Fibroblast of skin of left biceps (primary cell): ENCODE measurements at regions not wholly inside any gene's neighbourhood (a gene's known extent, or its start where the extent isn't known, plus 50 kb on each side); places are given as distances from the start of the nearest gene placed in this dataset.
A peak's percentile ranks its signal among the peaks of the same experiment; 100 is the strongest.

Experiments
- DNase-seq, 2 experiments: peaks; one replicate each; pipeline ENCODE4 v3.0.0-alpha.2; 2013; ENCODE audit warnings: low read depth in 2 of 2

- peak in 1 of 2 experiments; percentile 6 for DNase-seq
Observed at GRCh38 chr9:4435197-4435596, 55.1 kb upstream of the SLC1A1 start.

- DNase-seq = no peak
Observed at GRCh38 chr9:4433379-4433778, 56.9 kb upstream of the SLC1A1 start.

GRCh38 chr9:4430432-4431261 is 59.6 kb upstream of the SLC1A1 start:
- DNase-seq = no peak

GRCh38 chr9:4425319-4426045 is 64.8 kb upstream of the SLC1A1 start:
- no peak for DNase-seq

GRCh38 chr9:4424891-4425290 is 65.4 kb upstream of the SLC1A1 start:
- DNase-seq = no peak

GRCh38 chr9:4424038-4424437 is 66.2 kb upstream of the SLC1A1 start:
- DNase-seq = no peak

- DNase-seq = no peak
Observed at GRCh38 chr9:4423207-4423610, 67.1 kb upstream of the SLC1A1 start.

GRCh38 chr9:4422495-4422894 is 67.8 kb upstream of the SLC1A1 start:
- DNase-seq = no peak

- DNase-seq = no peak
Observed at GRCh38 chr9:4421847-4422246, 68.4 kb upstream of the SLC1A1 start.

- no peak for DNase-seq
Observed at GRCh38 chr9:4420351-4420750, 69.9 kb upstream of the SLC1A1 start.

GRCh38 chr9:4417578-4418325 is 72.5 kb upstream of the SLC1A1 start:
- DNase-seq = no peak

GRCh38 chr9:4416467-4416866 is 73.8 kb upstream of the SLC1A1 start:
- DNase-seq = no peak

- DNase-seq = no peak
Observed at GRCh38 chr9:4415281-4415680, 75.0 kb upstream of the SLC1A1 start.

GRCh38 chr9:4413856-4414255 is 76.4 kb upstream of the SLC1A1 start:
- no peak for DNase-seq

- DNase-seq = no peak
Observed at GRCh38 chr9:4404156-4404555, 86.1 kb upstream of the SLC1A1 start.

- no peak for DNase-seq
Observed at GRCh38 chr9:4402501-4402900, 87.8 kb upstream of the SLC1A1 start.

- DNase-seq = no peak
Observed at GRCh38 chr9:4400731-4401130, 89.5 kb upstream of the SLC1A1 start.

GRCh38 chr9:4397917-4398316 is 92.4 kb upstream of the SLC1A1 start:
- DNase-seq = peak; percentile 26 to 32

GRCh38 chr9:4393806-4394523 is 94.1 kb upstream of the GLIS3 start:
- DNase-seq = no peak

- no peak for DNase-seq
Observed at GRCh38 chr9:4389755-4390154, 89.9 kb upstream of the GLIS3 start.

- no peak for DNase-seq
Observed at GRCh38 chr9:4389003-4389402, 89.1 kb upstream of the GLIS3 start.

GRCh38 chr9:4386819-4387218 is 87.0 kb upstream of the GLIS3 start:
- no peak for DNase-seq
